H9 (cell line): ENCODE measurements at regions not wholly inside any gene's neighbourhood (a gene's known extent, or its start where the extent isn't known, plus 50 kb on each side); places are given as distances from the start of the nearest gene placed in this dataset.

Source experiments
- DNase-seq: peaks from one replicate; pipeline ENCODE4 v3.0.0-alpha.2; 2017
- H2AFZ ChIP-seq: one replicate; pipeline ENCODE4 v1.6.1; 2013; ENCODE audit warnings: mild to moderate bottlenecking, low read length, control low read depth, moderate library complexity
- H2AK5ac ChIP-seq: 2 replicates; pipeline ENCODE4 v1.6.1; 2013; ENCODE audit warnings: low read length, control low read depth, mixed read lengths; ENCODE audit not compliant: insufficient read length
- H2BK120ac ChIP-seq: one replicate; pipeline ENCODE4 v1.6.1; 2013; ENCODE audit warnings: low read depth, mild to moderate bottlenecking, low read length, control low read depth, inconsistent platforms; ENCODE audit not compliant: poor library complexity, severe bottlenecking
- H2BK12ac ChIP-seq: 2 replicates; pipeline ENCODE4 v1.6.1; 2013; ENCODE audit warnings: low read length, control low read depth, mixed read lengths, low read depth; ENCODE audit not compliant: insufficient read length
- H2BK15ac ChIP-seq: 2 replicates; pipeline ENCODE4 v1.6.1; 2013; ENCODE audit warnings: low read depth, low read length, control low read depth
- H2BK20ac ChIP-seq: one replicate; pipeline ENCODE4 v1.6.1; 2013; ENCODE audit warnings: low read depth, mild to moderate bottlenecking, low read length, control low read depth, inconsistent platforms; ENCODE audit not compliant: poor library complexity, severe bottlenecking
- H2BK5ac ChIP-seq: 2 replicates; pipeline ENCODE4 v1.6.1; 2013; ENCODE audit warnings: low read length, control low read depth, mixed read lengths; ENCODE audit not compliant: insufficient read length
- H3K14ac ChIP-seq: 2 replicates; pipeline ENCODE4 v1.6.1; 2013; ENCODE audit warnings: low read length, control low read depth; ENCODE audit not compliant: insufficient read depth
- H3K18ac ChIP-seq: 2 replicates; pipeline ENCODE4 v1.6.1; 2013; ENCODE audit warnings: low read depth, mild to moderate bottlenecking, mixed read lengths, low read length, control low read depth; ENCODE audit not compliant: insufficient read length
- H3K23ac ChIP-seq: 2 replicates; pipeline ENCODE4 v1.6.1; 2013; ENCODE audit warnings: low read length, control low read depth, mixed read lengths, low read depth; ENCODE audit not compliant: insufficient read length
- H3K23me2 ChIP-seq: 2 replicates; pipeline ENCODE4 v1.6.1; 2013; ENCODE audit warnings: low read depth, mild to moderate bottlenecking, mixed read lengths, low read length, control low read depth; ENCODE audit not compliant: insufficient read length, poor library complexity, severe bottlenecking
- H3K27ac ChIP-seq: 2 replicates; pipeline ENCODE4 v1.5.1; 2013; ENCODE audit warnings: low read length, control low read depth, mixed read lengths, low read depth; ENCODE audit not compliant: insufficient read length
- H3K27me3 ChIP-seq: 2 replicates; pipeline ENCODE4 v1.6.1; 2013; ENCODE audit warnings: low read length, control low read depth, inconsistent platforms; ENCODE audit not compliant: insufficient read depth
- H3K4ac ChIP-seq: 2 replicates; pipeline ENCODE4 v1.6.1; 2013; ENCODE audit warnings: low read depth, mild to moderate bottlenecking, control low read depth, inconsistent platforms, low read length, moderate library complexity
- H3K4me1 ChIP-seq: 2 replicates; pipeline ENCODE4 v1.6.1; 2013; ENCODE audit warnings: low read length, control low read depth, inconsistent platforms; ENCODE audit not compliant: insufficient read depth
- H3K4me2 ChIP-seq: 2 replicates; pipeline ENCODE4 v1.6.1; 2013; ENCODE audit warnings: low read length, control low read depth, mixed read lengths; ENCODE audit not compliant: insufficient read length, insufficient read depth
- H3K56ac ChIP-seq: 2 replicates; pipeline ENCODE4 v1.6.1; 2013; ENCODE audit warnings: low read depth, mild to moderate bottlenecking, mixed read lengths, low read length, control low read depth; ENCODE audit not compliant: insufficient read length
- H3K79me1 ChIP-seq: 2 replicates; pipeline ENCODE4 v1.6.1; 2013; ENCODE audit warnings: low read depth, mild to moderate bottlenecking, moderate library complexity, low read length, control low read depth, inconsistent platforms; ENCODE audit not compliant: insufficient read depth, poor library complexity, severe bottlenecking
- H3K79me2 ChIP-seq: 2 replicates; pipeline ENCODE4 v1.6.1; 2013; ENCODE audit warnings: low read length, control low read depth, inconsistent platforms; ENCODE audit not compliant: insufficient read depth
- H3K9ac ChIP-seq: 2 replicates; pipeline ENCODE4 v1.6.1; 2013; ENCODE audit warnings: low read length, control low read depth, mixed read lengths; ENCODE audit not compliant: insufficient read length; ENCODE audit errors: extremely low read depth
- H3K9me3 ChIP-seq: one replicate; pipeline ENCODE4 v1.6.1; 2013; ENCODE audit warnings: low read depth, low read length, inconsistent platforms; ENCODE audit not compliant: control insufficient read depth
- H3T11ph ChIP-seq: one replicate; pipeline ENCODE4 v1.6.1; 2013; ENCODE audit warnings: mild to moderate bottlenecking, low read length, control low read depth, inconsistent platforms
- H4K20me1 ChIP-seq: one replicate; pipeline ENCODE4 v1.6.1; 2013; ENCODE audit not compliant: control insufficient read depth, insufficient read length, insufficient read depth
- H4K5ac ChIP-seq: 2 replicates; pipeline ENCODE4 v1.6.1; 2013; ENCODE audit warnings: low read depth, mild to moderate bottlenecking, mixed read lengths, low read length, control low read depth; ENCODE audit not compliant: insufficient read length
- H4K8ac ChIP-seq: replicated peaks from 2 replicates; pipeline ENCODE4 v1.6.1; 2013; ENCODE audit warnings: low read length, control low read depth, mixed read lengths, low read depth; ENCODE audit not compliant: insufficient read length
- H4K91ac ChIP-seq: 2 replicates; pipeline ENCODE4 v1.6.1; 2013; ENCODE audit warnings: low read depth, mild to moderate bottlenecking, moderate library complexity, mixed read lengths, low read length, control low read depth; ENCODE audit not compliant: insufficient read length
- H3K27ac Mint-ChIP-seq, 3 experiments: 2 replicates in 2 of 3; 3 replicates in 1 of 3; pipeline ENCODE4 v1.8.0; 2020 to 2021; ENCODE audit warnings: mixed read lengths in 3 of 3, mild to moderate bottlenecking in 1 of 3, moderate library complexity in 1 of 3
- H3K27me3 Mint-ChIP-seq: 2 replicates; pipeline ENCODE4 v1.8.0; 2021; ENCODE audit warnings: low read depth, mild to moderate bottlenecking, moderate library complexity, mixed read lengths
- H3K36me3 Mint-ChIP-seq, 3 experiments: 2 replicates in 2 of 3; 3 replicates in 1 of 3; pipeline ENCODE4 v1.8.0; 2020 to 2021; ENCODE audit warnings: low read depth in 3 of 3, mixed read lengths in 3 of 3; ENCODE audit not compliant: insufficient read depth in 1 of 3
- H3K4me1 Mint-ChIP-seq, 2 experiments: 2 replicates each; pipeline ENCODE4 v1.8.0; 2020; ENCODE audit warnings: mixed read lengths in 2 of 2
- H3K4me3 Mint-ChIP-seq, 2 experiments: 2 replicates in 1 of 2; 3 replicates in 1 of 2; pipeline ENCODE4 v1.8.0; 2020 to 2021; ENCODE audit warnings: mild to moderate bottlenecking in 2 of 2, mixed read lengths in 2 of 2, moderate library complexity in 1 of 2
- H3K9me3 Mint-ChIP-seq, 2 experiments: 2 replicates in 1 of 2; 3 replicates in 1 of 2; pipeline ENCODE4 v1.8.0; 2020; ENCODE audit warnings: mild to moderate bottlenecking in 2 of 2, mixed read lengths in 2 of 2, moderate library complexity in 1 of 2
- CTCF ChIP-seq: fragments of 200-600 bp; sonication (generic); conservative IDR thresholded peaks from 3 replicates; pipeline ENCODE4 v1.8.0; 2021; ENCODE audit warnings: antibody characterized with exemption, mild to moderate bottlenecking
- WGBS: extraction: QIAGEN DNeasy Blood & Tissue Kit; methylation state at CpG from one replicate; pipeline ENCODE4 v1.1.7; 2013; ENCODE audit warnings: missing lambda C conversion rate, low lambda C conversion rate, mixed read lengths; ENCODE audit not compliant: insufficient read length; ENCODE audit errors: extremely low coverage; 5-methylcytosine and 5-hydroxymethylcytosine counted together

- no peak overlapping the region for H2BK15ac ChIP-seq
- H3K23me2 ChIP-seq, result no peaks in the 10 kb centered on the region
- no peak overlapping the region for H3K23ac ChIP-seq
- no peaks in the 10 kb centered on the region for H3K79me1 ChIP-seq
- H3T11ph ChIP-seq, result no peak overlapping the region
- no peaks in the 10 kb centered on the region for H3K36me3 Mint-ChIP-seq
- no peak for DNase-seq
- H3K4ac ChIP-seq, result no peak overlapping the region
- H3K4me1 Mint-ChIP-seq, result peaks cover 9 to 14% of the 10 kb centered on the region in 2 experiments
- no CpG with 5 or more reads among the region's 4 CpGs for WGBS
- TF ChIP-seq CTCF, result no peak
- no peak overlapping the region for H2BK5ac ChIP-seq
- H3K9me3 Mint-ChIP-seq, result no peaks in the 10 kb centered on the region
- no peaks in the 10 kb centered on the region for H3K79me2 ChIP-seq
- H2AFZ ChIP-seq, result no peak overlapping the region
- no peak overlapping the region for H3K56ac ChIP-seq
- H4K20me1 ChIP-seq, result no peaks in the 10 kb centered on the region
- H3K14ac ChIP-seq, result no peak overlapping the region
- no peak overlapping the region for H4K8ac ChIP-seq
- H3K4me3 Mint-ChIP-seq, result no peak overlapping the region
- no peak overlapping the region for H3K9ac ChIP-seq
- no peak overlapping the region for H2BK20ac ChIP-seq
- peaks cover 9% of the 10 kb centered on the region for H3K27me3 Mint-ChIP-seq
- no peak overlapping the region for H3K18ac ChIP-seq
- H3K9me3 ChIP-seq, result no peaks in the 10 kb centered on the region
- no peak overlapping the region for H3K27ac Mint-ChIP-seq
- H3K4me1 ChIP-seq, result peaks cover 3% of the 10 kb centered on the region; the same call in 1 of the 2 replicates
- H2AK5ac ChIP-seq, result no peak overlapping the region
- no peak overlapping the region for H3K4me2 ChIP-seq
- no peak overlapping the region for H4K5ac ChIP-seq
- H2BK120ac ChIP-seq, result no peak overlapping the region
- H3K27me3 ChIP-seq, result no peaks in the 10 kb centered on the region
- no peak overlapping the region for H3K27ac ChIP-seq
- no peak overlapping the region for H4K91ac ChIP-seq
- H2BK12ac ChIP-seq, result no peak overlapping the region
Observed at GRCh38 chr1:5729636-5730145, 262.5 kb downstream of the NPHP4 start.
